SK-N-SH (cell line): ENCODE measurements at regions not wholly inside any gene's neighbourhood (a gene's known extent, or its start where the extent isn't known, plus 50 kb on each side); places are given as distances from the start of the nearest gene placed in this dataset.

ENCODE experiments used
- CTCF ChIA-PET: fragments of 300-600, 350-600 bp; formaldehyde crosslinking; extraction: SDS; loops from one replicate; lab custom pipeline; 2021; lab: Yijun Ruan, JAX
- POLR2A ChIA-PET: fragments of 350-600 bp; sonication (Branson Sonifier 250); formaldehyde crosslinking; extraction: SDS; loops from one replicate; lab custom pipeline; 2020; ENCODE audit warnings: antibody characterized with exemption, inconsistent platforms; lab: Yijun Ruan, JAX
- DNase-seq: peaks from one replicate; pipeline ENCODE4 v3.0.0; 2012
- H2AFZ ChIP-seq: fragments of 200-600 bp; sonication (generic); 2 replicates; pipeline ENCODE4 v1.8.1; 2016; ENCODE audit warnings: antibody characterized with exemption, mild to moderate bottlenecking, low read depth
- H3F3A ChIP-seq: fragments of 200-600 bp; sonication (generic); replicated peaks from 2 replicates; pipeline ENCODE3; 2016; ENCODE audit warnings: antibody characterized with exemption, mild to moderate bottlenecking; ENCODE audit not compliant: insufficient read depth
- H3K27ac ChIP-seq, 2 experiments: fragments of 200-500 bp in 1 of 2; fragments of 200-600 bp in 1 of 2; sonication (Bioruptor generic) in 1 of 2; sonication (generic), shearing (Covaris generic) in 1 of 2; 2 replicates each; pipeline versions ENCODE4 v1.5.1 to v1.6.1; 2014 to 2016; ENCODE audit warnings: low read depth in 2 of 2, inconsistent platforms in 1 of 2, low read length in 1 of 2, mild to moderate bottlenecking in 1 of 2, mixed read lengths in 1 of 2
- H3K27me3 ChIP-seq: fragments of 200-600 bp; sonication (generic), shearing (Covaris generic); 2 replicates; pipeline ENCODE4 v1.6.1; 2016; ENCODE audit warnings: mixed run types; ENCODE audit not compliant: insufficient read depth
- H3K36me3 ChIP-seq, 2 experiments: fragments of 200-500 bp in 1 of 2; fragments of 200-600 bp in 1 of 2; sonication (Bioruptor generic) in 1 of 2; sonication (generic) in 1 of 2; replicated peaks in 1 of 2; 2 replicates each; pipeline versions ENCODE3 to v1.5.1; 2014 to 2016; ENCODE audit warnings: low read length in 1 of 2, mild to moderate bottlenecking in 1 of 2; ENCODE audit not compliant: insufficient read depth in 2 of 2, control insufficient read depth in 1 of 2
- H3K4me1 ChIP-seq, 2 experiments: fragments of 200-500 bp in 1 of 2; fragments of 200-600 bp in 1 of 2; sonication (Bioruptor generic) in 1 of 2; sonication (generic), shearing (Covaris generic) in 1 of 2; 2 replicates each; pipeline versions ENCODE4 v1.5.1 to v1.6.1; 2014 to 2016; ENCODE audit warnings: low read depth in 1 of 2, low read length in 1 of 2, mixed run types in 1 of 2; ENCODE audit not compliant: insufficient read depth in 2 of 2, control insufficient read depth in 1 of 2
- H3K4me2 ChIP-seq: fragments of 200-600 bp; sonication (generic), shearing (Covaris generic); 2 replicates; pipeline ENCODE4 v1.6.1; 2017; ENCODE audit warnings: mixed run types
- H3K4me3 ChIP-seq, 2 experiments: fragments of 200-500 bp in 1 of 2; fragments of 200-600 bp in 1 of 2; sonication (Bioruptor generic) in 1 of 2; sonication (generic), shearing (Covaris generic) in 1 of 2; 2 replicates each; pipeline versions ENCODE4 v1.5.1 to v1.8.1; 2014 to 2016; ENCODE audit warnings: low read depth in 2 of 2, inconsistent platforms in 1 of 2, low read length in 1 of 2, mild to moderate bottlenecking in 1 of 2, mixed read lengths in 1 of 2, moderate library complexity in 1 of 2
- H3K79me2 ChIP-seq: fragments of 200-600 bp; sonication (generic); 2 replicates; pipeline ENCODE4 v1.8.1; 2017; ENCODE audit warnings: mild to moderate bottlenecking; ENCODE audit not compliant: insufficient read depth
- H3K9ac ChIP-seq: fragments of 200-600 bp; sonication (generic); 2 replicates; pipeline ENCODE4 v1.6.1; 2017; ENCODE audit warnings: mixed run types
- H3K9me2 ChIP-seq: fragments of 200-600 bp; sonication (generic); 2 replicates; pipeline ENCODE4 v1.6.1; 2017; ENCODE audit warnings: mixed run types
- H3K9me3 ChIP-seq: fragments of 200-600 bp; sonication (generic); 2 replicates; pipeline ENCODE4 v1.6.1; 2017; ENCODE audit warnings: mixed run types, mild to moderate bottlenecking, moderate library complexity
- H4K20me1 ChIP-seq: fragments of 200-600 bp; sonication (generic); 2 replicates; pipeline ENCODE4 v1.6.1; 2017; ENCODE audit warnings: mild to moderate bottlenecking, mixed run types; ENCODE audit not compliant: insufficient read depth
- CHD2 ChIP-seq: fragments of 150-350 bp; IDR thresholded peaks from 2 replicates; pipeline ENCODE4 v1.6.1; 2018; ENCODE audit warnings: low read length; ENCODE audit not compliant: partially characterized antibody
- ELF1 ChIP-seq: IDR thresholded peaks from 2 replicates; pipeline ENCODE4 v1.4.0; 2012
- EP300 ChIP-seq, 2 experiments: IDR thresholded peaks; 2 replicates each; pipeline versions ENCODE4 v1.4.0 to v1.6.1; 2012; ENCODE audit warnings: borderline replicate concordance in 1 of 2, low read depth in 1 of 2, low read length in 1 of 2
- FOXJ3 ChIP-seq: sonication (generic); formaldehyde crosslinking; IDR thresholded peaks from 2 replicates; pipeline ENCODE4 v1.5.1; 2020; ENCODE audit warnings: mild to moderate bottlenecking, missing genetic modification reagents
- JUND ChIP-seq: IDR thresholded peaks from 2 replicates; pipeline ENCODE4 v1.4.0; 2012
- MEF2A ChIP-seq: IDR thresholded peaks from 2 replicates; pipeline ENCODE4 v1.4.0; 2012; ENCODE audit warnings: low read depth, borderline replicate concordance
- MXI1 ChIP-seq: IDR thresholded peaks from 2 replicates; pipeline ENCODE4 v1.6.1; 2012; ENCODE audit warnings: mild to moderate bottlenecking, low read depth, low read length, improper control_type of control experiment
- NFIC ChIP-seq: IDR thresholded peaks from 2 replicates; pipeline ENCODE4 v1.4.0; 2012; ENCODE audit warnings: borderline replicate concordance
- PBX3 ChIP-seq: IDR thresholded peaks from 2 replicates; pipeline ENCODE4; 2012
- RAD21 ChIP-seq: IDR thresholded peaks from 2 replicates; pipeline ENCODE4 v1.6.1; 2012; ENCODE audit warnings: mild to moderate bottlenecking, low read length
- RFX5 ChIP-seq: IDR thresholded peaks from 2 replicates; pipeline ENCODE4 v1.6.1; 2012; ENCODE audit warnings: mild to moderate bottlenecking, improper control_type of control experiment, low read length
- SMC3 ChIP-seq: IDR thresholded peaks from 2 replicates; pipeline ENCODE4 v1.6.1; 2012; ENCODE audit warnings: low read depth, low read length, improper control_type of control experiment
- USF1 ChIP-seq: IDR thresholded peaks from 2 replicates; pipeline ENCODE4 v1.4.0; 2012; ENCODE audit warnings: low read depth, borderline replicate concordance
- USF2 ChIP-seq: fragments of 150-350 bp; IDR thresholded peaks from 2 replicates; pipeline ENCODE4 v1.6.1; 2017; ENCODE audit warnings: antibody characterized with exemption, low read length, low read depth, borderline replicate concordance
- YY1 ChIP-seq: IDR thresholded peaks from 2 replicates; pipeline ENCODE4 v1.4.0; 2012; ENCODE audit warnings: low read depth, mild to moderate bottlenecking
- WGBS: methylation state at CpG from one replicate; pipeline ENCODE4 v1.1.6; 2017; ENCODE audit warnings: low lambda C conversion rate; 5-methylcytosine and 5-hydroxymethylcytosine counted together

GRCh38 chr17:74063439-74063838 lies 140.0 kb upstream of the RPL38 start:
- H3K79me2 ChIP-seq = no peaks in the 10 kb centered on the region
- no peak overlapping the region for H3K4me3 ChIP-seq
- no peaks in the 10 kb centered on the region for H3K9me2 ChIP-seq
- DNase-seq = no peak
- H3K27ac ChIP-seq = no peak overlapping the region
- no peak overlapping the region for H3K9ac ChIP-seq
- no peaks in the 10 kb centered on the region for H4K20me1 ChIP-seq
- no peak overlapping the region for H3K4me2 ChIP-seq
- 0 out of 2 replicates have a peak, but pooled peaks cover 1% of the 10 kb centered on the region for H3K9me3 ChIP-seq
- no peaks in the 10 kb centered on the region for H3F3A ChIP-seq
- no peaks in the 10 kb centered on the region for H3K27me3 ChIP-seq
- WGBS = 31% methylated on average over 10 of the region's 10 CpGs
- CTCF ChIA-PET = interaction anchor here (0.8 to 2.2 kb wide), 4 partner anchors 21 to 65 kb away, joined by 4 to 9 read pairs (median 6); no protein-coding TSS in a partner anchor
- POLR2A ChIA-PET = no interaction called here
- no peak overlapping the region for H2AFZ ChIP-seq
- H3K36me3 ChIP-seq = no peaks in the 10 kb centered on the region
- H3K4me1 ChIP-seq = no peaks in the 10 kb centered on the region; a peak in 1 of 4 replicates
- TF ChIP-seq MEF2A (no peak), RAD21 (no peak), FOXJ3 (no peak), USF1 (no peak), MXI1 (no peak), CHD2 (no peak), NFIC (no peak), EP300 (IDR thresholded peaks at IDR 0.05; ENCODE audit: borderline replicate concordance in 1 of 2, low read depth in 1 of 2, low read length in 1 of 2) (no peak), RFX5 (no peak), YY1 (no peak), SMC3 (no peak), PBX3 (no peak), JUND (no peak), USF2 (no peak), ELF1 (no peak)

- CTCF ChIA-PET = interaction anchor here (1.1 to 6.0 kb wide), 5 partner anchors 9 to 129 kb away, joined by 3 to 36 read pairs (median 4); no protein-coding TSS in a partner anchor
- 18% methylated on average over 3 of the region's 3 CpGs for WGBS
- POLR2A ChIA-PET = no interaction called here
- H3K4me2 ChIP-seq = no peak overlapping the region
- H2AFZ ChIP-seq = no peak overlapping the region
- DNase-seq = no peak
- H3K27ac ChIP-seq = no peak overlapping the region
- TF ChIP-seq RAD21 (peak; percentile 26; the same call in 1 of the 2 replicates), YY1 (no peak)
- TF ChIP-seq, all 33 proteins: peak for 1
- no peaks in the 10 kb centered on the region for H3F3A ChIP-seq
- H3K9me2 ChIP-seq = no peaks in the 10 kb centered on the region
- no peaks in the 10 kb centered on the region for H3K27me3 ChIP-seq
- no peaks in the 10 kb centered on the region for H3K79me2 ChIP-seq
- H3K9me3 ChIP-seq = 0 out of 2 replicates have a peak, but pooled peaks cover 5% of the 10 kb centered on the region
- no peak overlapping the region for H3K9ac ChIP-seq
- no peak overlapping the region for H3K4me3 ChIP-seq
- no peaks in the 10 kb centered on the region for H3K36me3 ChIP-seq
- no peaks in the 10 kb centered on the region for H3K4me1 ChIP-seq
- H4K20me1 ChIP-seq = no peaks in the 10 kb centered on the region
These were observed 133.1 kb upstream of the RPL38 start for GRCh38 chr17:74070374-74070773.
